GM10248 (cell line): ENCODE measurements at regions not wholly inside any gene's neighbourhood (a gene's known extent, or its start where the extent isn't known, plus 50 kb on each side); places are given as distances from the start of the nearest gene placed in this dataset.

Source experiments
- CTCF ChIA-PET: fragments of 300-600 bp; sonication (Branson Sonifier 250); formaldehyde crosslinking; extraction: SDS; loops from one replicate; lab custom pipeline; 2021; ENCODE audit warnings: antibody characterized with exemption; lab: Yijun Ruan, JAX
- POLR2A ChIA-PET: fragments of 350-650 bp; sonication (Branson Sonifier 250); formaldehyde crosslinking; extraction: SDS; loops from one replicate; lab custom pipeline; 2020; ENCODE audit warnings: antibody characterized with exemption; lab: Yijun Ruan, JAX
- DNase-seq: peaks from one replicate; pipeline ENCODE4 v3.0.0; 2012; ENCODE audit errors: extremely low spot score
- CTCF ChIP-seq: IDR thresholded peaks from 2 replicates; pipeline ENCODE4 v1.5.1; 2012; ENCODE audit warnings: mild to moderate bottlenecking, low read depth; ENCODE audit errors: extremely low read depth, missing control alignments, control extremely low read depth

GRCh38 chr11:20293992-20294391 is 69.5 kb upstream of the HTATIP2 start:
- TF ChIP-seq CTCF: no peak
- POLR2A ChIA-PET: no interaction called here
- CTCF ChIA-PET: interaction anchor here (1.4 kb wide), 1 partner anchor 28 kb away, joined by 3 read pairs; no protein-coding TSS in a partner anchor
- no peak for DNase-seq

GRCh38 chr11:20293531-20293930 is 70.0 kb upstream of the HTATIP2 start:
- ChIA-PET POLR2A (no interaction called here), CTCF (interaction anchor here (1.2 to 1.4 kb wide), 2 partner anchors 26 to 28 kb away, joined by 3 read pairs; no protein-coding TSS in a partner anchor)
- no peak for DNase-seq
- no peak for TF ChIP-seq CTCF

- no peak for TF ChIP-seq CTCF
- no peak for DNase-seq
- CTCF ChIA-PET: no interaction called here
- POLR2A ChIA-PET: no interaction called here
Measured at GRCh38 chr11:20289732-20290131, 73.8 kb upstream of the HTATIP2 start.

GRCh38 chr11:20283475-20283874 is 80.0 kb upstream of the HTATIP2 start:
- TF ChIP-seq CTCF: no peak
- DNase-seq: no peak
- ChIA-PET POLR2A (no interaction called here), CTCF (interaction anchor here (0.8 to 1.2 kb wide), 4 partner anchors 9 to 156 kb away, joined by 3 read pairs; no protein-coding TSS in a partner anchor)

GRCh38 chr11:20278727-20279126 is 84.8 kb upstream of the HTATIP2 start:
- TF ChIP-seq CTCF: no peak
- ChIA-PET POLR2A (no interaction called here), CTCF (interaction anchor here (0.9 to 1.7 kb wide), 2 partner anchors 24 to 34 kb away, joined by 3 read pairs; no protein-coding TSS in a partner anchor)
- DNase-seq: peak; percentile 25

- no peak for TF ChIP-seq CTCF
- DNase-seq: no peak
- CTCF ChIA-PET: no interaction called here
- POLR2A ChIA-PET: no interaction called here
Measured at GRCh38 chr11:20277014-20277413, 86.5 kb upstream of the HTATIP2 start.
